Stimulated activated CD4-positive, alpha-beta T cell treated with anti-CD3 and anti-CD28 coated beads, Interleukin-2, amount 100 ng/mL, for 48 hours (primary cell): ENCODE measurements at regions not wholly inside any gene's neighbourhood (a gene's known extent, or its start where the extent isn't known, plus 50 kb on each side); places are given as distances from the start of the nearest gene placed in this dataset.

Experiments
- DNase-seq, 2 donors: peaks; one replicate each; pipeline ENCODE4 v3.0.0-alpha.2; 2020

DNA sequence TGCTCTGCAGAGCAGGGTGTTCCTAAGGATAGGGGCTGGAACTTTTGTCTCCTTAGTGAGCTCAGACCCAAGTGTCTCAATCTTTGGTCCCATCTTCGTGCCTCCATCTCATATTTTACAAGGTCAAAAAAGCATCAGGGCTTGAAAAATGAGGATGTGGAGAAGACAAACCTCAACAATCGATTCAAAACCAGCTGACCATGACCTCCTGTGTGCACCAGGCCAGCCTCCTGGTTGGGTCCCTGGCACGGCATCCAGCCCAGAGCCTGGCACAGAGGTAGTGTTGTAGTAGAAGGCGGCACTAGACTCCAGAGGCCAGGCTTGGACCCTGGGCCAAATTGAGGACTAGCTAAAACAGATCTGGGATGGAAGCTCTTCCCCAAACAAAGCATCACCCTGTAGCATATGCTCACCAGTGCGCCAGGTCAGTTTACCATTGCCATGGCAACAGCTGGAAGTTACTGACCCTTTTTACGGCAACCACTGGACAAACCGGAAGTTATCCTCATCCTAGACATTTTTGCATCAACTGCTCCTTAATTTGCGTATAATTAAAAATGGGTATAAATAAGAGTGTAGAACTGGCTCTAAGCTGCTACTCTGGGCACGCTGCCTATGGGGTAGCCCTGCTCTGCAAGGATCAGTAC is 69.3 kb upstream of the BLCAP start:
- DNase-seq: no peak

DNA sequence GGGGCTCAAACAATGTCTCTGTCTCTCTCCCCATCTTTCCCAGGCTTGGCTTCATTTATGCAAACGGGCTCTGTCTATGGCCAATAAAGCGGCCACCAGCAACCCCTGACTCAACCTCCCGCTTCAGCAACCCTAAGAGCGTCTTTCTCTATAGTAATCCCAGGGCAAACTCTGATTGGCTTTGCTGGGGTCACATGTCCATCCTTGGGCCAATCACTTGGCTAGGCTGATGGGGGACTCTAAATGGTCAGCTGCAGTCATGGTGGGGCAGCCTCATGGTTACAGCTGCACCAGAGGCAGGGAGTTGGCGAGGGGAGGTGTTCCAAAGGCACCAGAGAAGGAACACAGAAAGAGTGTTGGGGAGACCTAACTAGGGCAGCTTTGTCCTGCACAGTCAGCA is 68.5 kb upstream of the BLCAP start:
- DNase-seq: no peak

DNA sequence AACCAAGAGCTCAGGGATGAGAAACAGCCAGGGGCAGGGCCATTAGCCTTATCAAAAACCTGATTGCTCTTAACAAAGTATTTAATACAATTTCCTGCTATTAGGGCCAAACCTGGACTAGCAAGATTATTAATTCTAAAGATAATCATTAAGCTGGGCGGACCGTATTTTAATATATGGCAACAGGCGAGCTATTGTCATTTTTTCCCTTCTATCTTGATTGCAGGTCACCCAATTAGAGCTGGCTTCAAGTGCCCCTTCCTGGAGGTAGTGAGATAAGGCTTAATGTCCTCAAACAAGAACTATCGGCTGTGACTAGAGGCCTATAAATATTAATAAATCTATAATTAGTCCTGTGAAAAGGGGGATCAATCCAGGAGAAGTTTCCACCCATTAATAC is 66.0 kb upstream of the BLCAP start:
- no peak for DNase-seq

GRCh38 chr20:37590938-37591490 is 63.3 kb upstream of the BLCAP start:
- DNase-seq: no peak

DNA sequence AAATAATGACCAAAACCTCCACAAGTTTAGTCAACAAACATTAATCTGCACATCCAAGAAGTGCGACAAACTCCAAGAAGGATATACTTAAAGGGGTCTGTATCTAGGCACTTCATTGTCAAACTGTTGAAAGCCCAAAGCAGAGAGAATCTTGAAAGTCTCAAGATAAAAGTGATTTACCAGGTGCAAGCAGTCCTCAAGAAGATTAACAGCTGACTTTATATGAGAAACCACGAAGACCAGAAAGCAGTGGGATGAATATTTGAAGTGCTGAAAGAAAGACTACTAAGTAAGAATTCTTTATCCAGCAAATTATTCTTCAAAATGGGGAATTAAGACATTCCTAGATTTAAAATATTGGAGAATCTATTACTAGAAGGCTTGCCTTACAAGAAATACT is 58.4 kb upstream of the BLCAP start:
- DNase-seq: no peak

DNA sequence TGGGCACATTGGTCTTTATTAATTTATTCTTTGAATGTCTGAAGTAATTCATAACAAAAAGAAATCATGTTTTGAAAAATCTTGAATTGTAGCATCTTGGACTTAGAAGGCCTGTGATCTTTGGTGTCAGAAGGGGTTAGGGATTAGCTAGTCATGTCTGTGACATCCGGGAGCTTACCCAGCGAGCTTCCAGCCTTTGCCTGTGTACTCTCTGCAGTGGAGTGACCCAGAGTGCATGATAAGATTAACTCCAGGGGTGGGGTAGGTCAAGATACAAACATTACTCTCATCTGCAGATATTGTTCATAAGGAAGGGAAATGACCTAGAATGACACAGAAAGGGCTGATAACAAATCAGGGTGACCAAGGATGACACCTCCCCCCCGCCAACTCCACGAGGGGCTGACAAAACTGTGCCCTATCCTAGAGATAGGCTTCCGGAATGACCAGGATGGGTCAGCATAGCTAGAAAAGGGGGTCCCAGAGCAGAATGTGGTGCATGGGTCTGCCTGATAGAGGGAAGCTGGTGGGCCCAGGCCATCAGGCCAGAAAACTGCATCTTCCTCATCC is 56.6 kb upstream of the BLCAP start:
- no peak for DNase-seq

- no peak for DNase-seq
These were observed 53.6 kb upstream of the BLCAP start for GRCh38 chr20:37581246-37581645.

DNA sequence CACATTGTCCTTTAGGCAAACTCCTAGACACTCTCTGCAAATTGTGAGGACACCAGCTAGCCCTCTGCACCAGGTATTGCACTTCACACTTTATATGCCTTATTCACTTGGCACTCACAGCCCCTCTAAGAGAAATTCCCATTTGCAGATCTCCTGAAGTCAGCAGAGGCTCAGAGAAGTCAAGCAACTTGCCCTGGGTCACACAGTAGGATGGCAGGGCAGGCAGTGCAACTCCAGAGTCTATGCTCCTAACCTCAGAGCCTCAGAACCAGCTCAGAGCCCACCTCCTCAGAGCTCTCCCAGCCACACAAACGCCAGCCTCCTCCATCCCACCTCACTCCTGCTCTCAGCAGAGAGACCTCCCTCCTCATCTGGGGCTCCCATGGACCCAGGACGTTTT is 52.4 kb upstream of the BLCAP start:
- no peak for DNase-seq

GRCh38 chr20:37579106-37579505 is 51.4 kb upstream of the BLCAP start:
- DNase-seq: no peak

DNA sequence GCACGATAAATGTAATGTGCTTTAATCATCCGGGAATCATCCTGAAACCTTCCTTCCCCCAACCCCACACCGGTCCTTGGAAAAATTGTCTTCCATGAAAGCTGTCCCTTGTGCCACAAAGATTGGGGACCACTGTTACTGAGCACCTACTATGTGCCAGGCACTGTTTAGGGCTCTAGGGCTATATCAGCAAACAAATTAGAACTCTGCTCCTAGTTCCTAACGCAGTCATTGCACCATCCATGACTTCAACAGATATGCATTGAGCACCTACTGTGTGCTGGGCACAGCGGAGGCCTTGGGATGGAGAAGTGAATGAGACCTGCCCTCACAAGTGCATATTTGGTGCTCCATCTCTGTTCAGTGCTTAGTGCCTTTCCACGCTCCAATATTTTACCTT is 50.3 kb upstream of the BLCAP start:
- no peak for DNase-seq
